Inflammatory macrophage treated with lipopolysaccharide for 4 hours (primary cell): ENCODE measurements at regions not wholly inside any gene's neighbourhood (a gene's known extent, or its start where the extent isn't known, plus 50 kb on each side); places are given as distances from the start of the nearest gene placed in this dataset.

ENCODE experiments used
- DNase-seq: peaks from one replicate; pipeline ENCODE4 v3.0.0-alpha.2; 2020

- DNase-seq, result no peak
Measured at GRCh38 chr21:26784974-26785373, 60.2 kb downstream of the ADAMTS1 start.

- no peak for DNase-seq
Measured at GRCh38 chr21:26783466-26784195, 61.6 kb downstream of the ADAMTS1 start.

- no peak for DNase-seq
Measured at GRCh38 chr21:26782747-26783146, 62.5 kb downstream of the ADAMTS1 start.

- no peak for DNase-seq
Measured at GRCh38 chr21:26782331-26782730, 62.9 kb downstream of the ADAMTS1 start.

- no peak for DNase-seq
Measured at GRCh38 chr21:26781331-26781730, 63.9 kb downstream of the ADAMTS1 start.

- DNase-seq, result no peak
Measured at GRCh38 chr21:26777166-26777565, 68.0 kb downstream of the ADAMTS1 start.

- DNase-seq, result no peak
Measured at GRCh38 chr21:26776310-26777021, 68.7 kb downstream of the ADAMTS1 start.

GRCh38 chr21:26773058-26773457 lies 72.2 kb downstream of the ADAMTS1 start:
- DNase-seq, result no peak

- DNase-seq, result peak; percentile 10
Measured at GRCh38 chr21:26769613-26770188, 75.5 kb downstream of the ADAMTS1 start.

GRCh38 chr21:26766826-26767325 lies 78.3 kb downstream of the ADAMTS1 start:
- DNase-seq, result no peak

GRCh38 chr21:26761174-26761915 lies 83.9 kb downstream of the ADAMTS1 start:
- no peak for DNase-seq

- DNase-seq, result no peak
Measured at GRCh38 chr21:26759731-26760130, 85.5 kb downstream of the ADAMTS1 start.

- DNase-seq, result peak; percentile 16
Measured at GRCh38 chr21:26758083-26758880, 86.9 kb downstream of the ADAMTS1 start.

- no peak for DNase-seq
Measured at GRCh38 chr21:26756491-26757159, 88.6 kb downstream of the ADAMTS1 start.

- DNase-seq, result no peak
Measured at GRCh38 chr21:26754853-26755252, 90.4 kb downstream of the ADAMTS1 start.

GRCh38 chr21:26753822-26754221 lies 91.4 kb downstream of the ADAMTS1 start:
- no peak for DNase-seq

- DNase-seq, result no peak
Measured at GRCh38 chr21:26752849-26753248, 92.4 kb downstream of the ADAMTS1 start.

- no peak for DNase-seq
Measured at GRCh38 chr21:26751305-26751704, 93.9 kb downstream of the ADAMTS1 start.

- DNase-seq, result no peak
Measured at GRCh38 chr21:26748066-26748465, 97.1 kb downstream of the ADAMTS1 start.

- DNase-seq, result no peak
Measured at GRCh38 chr21:26747216-26747615, 98.0 kb downstream of the ADAMTS1 start.

GRCh38 chr21:26743524-26743923 lies 101.7 kb downstream of the ADAMTS1 start:
- DNase-seq, result no peak

- DNase-seq, result no peak
Measured at GRCh38 chr21:26739189-26739588, 106.0 kb downstream of the ADAMTS1 start.
